ENCODE measurements at regions not wholly inside any gene's neighbourhood (a gene's known extent, or its start where the extent isn't known, plus 50 kb on each side); places are given as distances from the start of the nearest gene placed in this dataset.

DNA sequence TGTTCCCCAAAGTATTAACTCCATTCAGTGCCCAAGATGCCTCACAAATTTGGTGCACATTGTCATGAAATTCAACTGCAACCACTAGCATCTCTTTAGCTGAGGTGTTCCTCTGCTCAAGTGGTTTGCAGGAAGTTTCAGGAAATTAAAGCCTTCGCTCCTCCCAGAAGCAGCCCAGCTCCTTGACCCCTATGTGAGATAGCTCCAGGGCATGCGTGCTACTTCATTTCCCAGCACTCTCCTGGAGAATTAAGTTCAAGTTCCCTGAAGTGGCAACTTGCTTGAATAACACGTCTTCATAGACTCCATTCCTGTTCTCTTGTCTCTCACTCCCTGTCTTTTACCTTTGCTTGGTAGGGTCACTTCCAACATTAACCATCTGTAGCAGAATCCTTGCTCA, 750.3 kb downstream of the REEP3 start:
- H3K79me2 ChIP-seq (ENCODE audit: insufficient read depth, low read length), result no peaks in the 10 kb centered on the region
- ATAC-seq, result no peak
- H4K20me1 ChIP-seq (ENCODE audit: insufficient read depth, low read length), result no peaks in the 10 kb centered on the region
- H3K27me3 ChIP-seq (ENCODE audit: control insufficient read depth in 1 of 2, insufficient read depth in 2 of 2, low read length in 2 of 2), result no peaks in the 10 kb centered on the region; a peak in 1 of 5 replicates
- H3K4me1 ChIP-seq (ENCODE audit: insufficient read depth, low read length), result no peaks in the 10 kb centered on the region
- H3K36me3 ChIP-seq (replicated peaks in 1 of 2; ENCODE audit: control insufficient read depth in 1 of 2, insufficient read depth in 2 of 2, low read length in 2 of 2), result no peaks in the 10 kb centered on the region
- no peak overlapping the region for H2AFZ ChIP-seq (ENCODE audit: low read length)
- no peak for DNase-seq (ENCODE audit: low spot score)
- no peak for TF ChIP-seq SMAD3 (CRISPR knock-in tag; IDR thresholded peaks at IDR 0.05)
- no peak for TF ChIP-seq CCAR2 (optimal IDR thresholded peaks at IDR 0.05; ENCODE audit: low read depth, low read length)
- in situ Hi-C loops (cut with HindIII; ENCODE audit: extremely low pct_ligation_motif_present, low pct_unique_long_range_greater_than_20kb) (no loop called here), intact Hi-C loops (cut with micrococcal nuclease; ENCODE audit: unreplicated experiment) (no loop called here)
- 17% methylated on average over 3 of the region's 3 CpGs for WGBS (ENCODE audit: low lambda C conversion rate)
- no peak overlapping the region for H3K27ac ChIP-seq (ENCODE audit: extremely low read length, insufficient read depth, low read length)
- POLR2A ChIA-PET, result no interaction called here
- H3K9ac ChIP-seq (ENCODE audit: insufficient read depth, low read depth, low read length), result no peak overlapping the region
- FAIRE-seq, result no peak
- no peak overlapping the region for H3K4me2 ChIP-seq (ENCODE audit: low read depth, low read length)
- BruUV-seq (replicated peaks), result no TSS peak
- CTCF ChIA-PET (ENCODE audit: low intra/inter-chr PET ratio, low total read pairs), result no interaction called here
- H3K4me3 ChIP-seq (replicated peaks in 1 of 3; ENCODE audit: insufficient read depth in 1 of 3, low read depth in 2 of 3, low read length in 3 of 3), result no peak overlapping the region
- H3K9me3 ChIP-seq (ENCODE audit: low read length), result no peaks in the 10 kb centered on the region

- ChIA-PET CTCF (ENCODE audit: low intra/inter-chr PET ratio, low total read pairs) (no interaction called here), POLR2A (no interaction called here)
- Histone ChIP-seq H3K4me1 (ENCODE audit: insufficient read depth, low read length) (no peaks in the 10 kb centered on the region), H3K36me3 (replicated peaks in 1 of 2; ENCODE audit: control insufficient read depth in 1 of 2, insufficient read depth in 2 of 2, low read length in 2 of 2) (no peaks in the 10 kb centered on the region), H3K9ac (ENCODE audit: insufficient read depth, low read depth, low read length) (no peak overlapping the region), H3K27me3 (ENCODE audit: control insufficient read depth in 1 of 2, insufficient read depth in 2 of 2, low read length in 2 of 2) (no peaks in the 10 kb centered on the region; a peak in 1 of 5 replicates), H4K20me1 (ENCODE audit: insufficient read depth, low read length) (no peaks in the 10 kb centered on the region), H2AFZ (ENCODE audit: low read length) (no peak overlapping the region), H3K4me2 (ENCODE audit: low read depth, low read length) (no peak overlapping the region), H3K9me3 (ENCODE audit: low read length) (no peaks in the 10 kb centered on the region), H3K79me2 (ENCODE audit: insufficient read depth, low read length) (no peaks in the 10 kb centered on the region), H3K4me3 (replicated peaks in 1 of 3; ENCODE audit: insufficient read depth in 1 of 3, low read depth in 2 of 3, low read length in 3 of 3) (no peak overlapping the region), H3K27ac (ENCODE audit: extremely low read length, insufficient read depth, low read length) (no peak overlapping the region)
- FAIRE-seq, result no peak
- 31% methylated on average over 3 of the region's 3 CpGs for WGBS (ENCODE audit: low lambda C conversion rate)
- no peak for DNase-seq (ENCODE audit: low spot score)
- ATAC-seq, result peak; percentile 39; the same call in 1 of the 3 replicates
- BruUV-seq (replicated peaks), result no TSS peak
- in situ Hi-C loops (cut with HindIII; ENCODE audit: extremely low pct_ligation_motif_present, low pct_unique_long_range_greater_than_20kb) (no loop called here), intact Hi-C loops (cut with micrococcal nuclease; ENCODE audit: unreplicated experiment) (no loop called here)
- TF ChIP-seq ZNF558 (CRISPR knock-in tag; IDR thresholded peaks at IDR 0.05; ENCODE audit: borderline replicate concordance) (no peak), TBL1XR1 (IDR thresholded peaks at IDR 0.05; ENCODE audit: borderline replicate concordance, low read length, partially characterized antibody) (no peak), STAG1 (CRISPR knock-in tag; IDR thresholded peaks at IDR 0.05) (0 out of 2 replicates have a peak, but pooled peaks have one; percentile 3), TEAD2 (CRISPR knock-in tag; IDR thresholded peaks at IDR 0.05) (no peak), ZNF350 (CRISPR knock-in tag; IDR thresholded peaks at IDR 0.05; ENCODE audit: borderline replicate concordance, low read depth) (no peak), ZNF503 (CRISPR knock-in tag; IDR thresholded peaks at IDR 0.05) (no peak), ZNF501 (CRISPR knock-in tag; IDR thresholded peaks at IDR 0.05) (no peak), ZNF446 (CRISPR knock-in tag; IDR thresholded peaks at IDR 0.05) (no peak), CTCF (CRISPR knock-in tag; IDR thresholded peaks at IDR 0.05) (0 out of 2 replicates have a peak, but pooled peaks have one; percentile 17), ATRX (CRISPR knock-in tag; IDR thresholded peaks at IDR 0.05; ENCODE audit: borderline replicate concordance) (no peak), TEF (CRISPR knock-in tag; IDR thresholded peaks at IDR 0.05) (no peak), TCF7L2 (IDR thresholded peaks at IDR 0.05; ENCODE audit: low read depth, low read length) (no peak)
- TF ChIP-seq, protein P1, sequence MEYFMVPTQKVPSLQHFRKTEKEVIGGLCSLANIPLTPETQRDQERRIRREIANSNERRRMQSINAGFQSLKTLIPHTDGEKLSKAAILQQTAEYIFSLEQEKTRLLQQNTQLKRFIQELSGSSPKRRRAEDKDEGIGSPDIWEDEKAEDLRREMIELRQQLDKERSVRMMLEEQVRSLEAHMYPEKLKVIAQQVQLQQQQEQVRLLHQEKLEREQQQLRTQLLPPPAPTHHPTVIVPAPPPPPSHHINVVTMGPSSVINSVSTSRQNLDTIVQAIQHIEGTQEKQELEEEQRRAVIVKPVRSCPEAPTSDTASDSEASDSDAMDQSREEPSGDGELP (IDR thresholded peaks at IDR 0.05; ENCODE audit: borderline replicate concordance, low read depth), result no peak
These were observed 750.8 kb downstream of the REEP3 start for GRCh38 chr10:64271983-64272382.

All from HepG2 (cell line).